Mesenchymal stem cell (in vitro differentiated cells and primary cell): ENCODE measurements at regions not wholly inside any gene's neighbourhood (a gene's known extent, or its start where the extent isn't known, plus 50 kb on each side); places are given as distances from the start of the nearest gene placed in this dataset.

Source experiments
- DNase-seq: peaks from one replicate; pipeline ENCODE4 v3.0.0-alpha.2; 2013
- H2AFZ ChIP-seq: one replicate; pipeline ENCODE4 v1.6.1; 2013; ENCODE audit warnings: low read depth, mild to moderate bottlenecking, control low read depth, inconsistent platforms, low read length, moderate library complexity
- H2AK5ac ChIP-seq: 2 replicates; pipeline ENCODE4 v1.6.1; 2013; ENCODE audit warnings: low read length, moderate library complexity, mild to moderate bottlenecking, inconsistent platforms; ENCODE audit not compliant: severe bottlenecking
- H2BK120ac ChIP-seq: one replicate; pipeline ENCODE4 v1.6.1; 2013; ENCODE audit warnings: low read depth, mild to moderate bottlenecking, inconsistent platforms, low read length, moderate library complexity
- H2BK12ac ChIP-seq, 2 experiments: one replicate each; pipeline ENCODE4 v1.6.1; 2013; ENCODE audit warnings: inconsistent platforms in 2 of 2, low read length in 2 of 2, mild to moderate bottlenecking in 2 of 2, moderate library complexity in 2 of 2, control low read depth in 1 of 2
- H2BK15ac ChIP-seq: one replicate; pipeline ENCODE4 v1.6.1; 2013; ENCODE audit warnings: mild to moderate bottlenecking, low read depth, inconsistent platforms; ENCODE audit not compliant: poor library complexity, severe bottlenecking
- H2BK5ac ChIP-seq: 2 replicates; pipeline ENCODE4 v1.6.1; 2013; ENCODE audit warnings: low read depth, mild to moderate bottlenecking, low read length, control low read depth, inconsistent platforms; ENCODE audit not compliant: poor library complexity, severe bottlenecking
- H3K14ac ChIP-seq, 2 experiments: one replicate each; pipeline ENCODE4 v1.6.1; 2013; ENCODE audit warnings: inconsistent platforms in 2 of 2, low read length in 2 of 2, control low read depth in 1 of 2, mild to moderate bottlenecking in 1 of 2, moderate library complexity in 1 of 2
- H3K18ac ChIP-seq, 2 experiments: one replicate each; pipeline ENCODE4 v1.6.1; 2013; ENCODE audit warnings: inconsistent platforms in 2 of 2, low read length in 2 of 2, control low read depth in 1 of 2, low read depth in 1 of 2, mild to moderate bottlenecking in 1 of 2
- H3K23ac ChIP-seq, 2 experiments: one replicate each; pipeline ENCODE4 v1.6.1; 2013; ENCODE audit warnings: inconsistent platforms in 2 of 2, low read length in 2 of 2, mild to moderate bottlenecking in 2 of 2, moderate library complexity in 2 of 2, control low read depth in 1 of 2
- H3K27ac ChIP-seq: 2 replicates; pipeline ENCODE4 v1.5.1; 2013; ENCODE audit warnings: mild to moderate bottlenecking, moderate library complexity, low read length, control low read depth, inconsistent platforms; ENCODE audit not compliant: poor library complexity, severe bottlenecking
- H3K27me3 ChIP-seq, 2 experiments: 2 replicates each; pipeline versions ENCODE4 v1.6.1 to v1.7.0; 2013; ENCODE audit warnings: low read length in 2 of 2, mild to moderate bottlenecking in 2 of 2, moderate library complexity in 2 of 2, control low read depth in 1 of 2, inconsistent platforms in 1 of 2; ENCODE audit not compliant: control insufficient read depth in 1 of 2, insufficient read depth in 1 of 2
- H3K36me3 ChIP-seq, 2 experiments: 2 replicates each; pipeline versions ENCODE4 v1.6.1 to v1.7.0; 2013; ENCODE audit warnings: low read length in 2 of 2, control low read depth in 1 of 2, inconsistent platforms in 1 of 2, low read depth in 1 of 2, mild to moderate bottlenecking in 1 of 2; ENCODE audit not compliant: insufficient read depth in 2 of 2, control insufficient read depth in 1 of 2
- H3K4ac ChIP-seq, 2 experiments: one replicate each; pipeline ENCODE4 v1.6.1; 2013; ENCODE audit warnings: inconsistent platforms in 2 of 2, low read length in 2 of 2, mild to moderate bottlenecking in 2 of 2, moderate library complexity in 2 of 2, control low read depth in 1 of 2, low read depth in 1 of 2
- H3K4me1 ChIP-seq: 2 replicates; pipeline ENCODE4 v1.6.1; 2013; ENCODE audit warnings: low read depth, low read length, control low read depth; ENCODE audit not compliant: control insufficient read depth, insufficient read depth
- H3K4me2 ChIP-seq: 2 replicates; pipeline ENCODE4 v1.6.1; 2013; ENCODE audit warnings: low read length, mild to moderate bottlenecking, inconsistent platforms; ENCODE audit not compliant: poor library complexity, severe bottlenecking
- H3K4me3 ChIP-seq, 2 experiments: 2 replicates each; pipeline versions ENCODE4 v1.5.1 to v1.7.0; 2013; ENCODE audit warnings: low read length in 2 of 2, mild to moderate bottlenecking in 2 of 2, control low read depth in 1 of 2, low read depth in 1 of 2; ENCODE audit not compliant: insufficient read depth in 1 of 2
- H3K79me1 ChIP-seq: replicated peaks from 2 replicates; pipeline ENCODE4 v1.6.1; 2013; ENCODE audit warnings: mild to moderate bottlenecking, control low read depth, low read length, inconsistent platforms; ENCODE audit not compliant: poor library complexity, severe bottlenecking
- H3K9ac ChIP-seq: 2 replicates; pipeline ENCODE4 v1.7.0; 2013; ENCODE audit warnings: mild to moderate bottlenecking, low read length, moderate library complexity
- H3K9me3 ChIP-seq: 2 replicates; pipeline ENCODE4 v1.7.0; 2013; ENCODE audit warnings: mild to moderate bottlenecking, low read length; ENCODE audit not compliant: control insufficient read depth
- H4K8ac ChIP-seq: one replicate; pipeline ENCODE4 v1.6.1; 2013; ENCODE audit warnings: inconsistent platforms, mild to moderate bottlenecking, low read length, moderate library complexity
- H4K91ac ChIP-seq: one replicate; pipeline ENCODE4 v1.6.1; 2013; ENCODE audit warnings: mild to moderate bottlenecking, low read length, inconsistent platforms
- WGBS: methylation state at CpG from one replicate; pipeline ENCODE4 v1.1.7; 2013; ENCODE audit warnings: mixed read lengths; 5-methylcytosine and 5-hydroxymethylcytosine counted together

DNA sequence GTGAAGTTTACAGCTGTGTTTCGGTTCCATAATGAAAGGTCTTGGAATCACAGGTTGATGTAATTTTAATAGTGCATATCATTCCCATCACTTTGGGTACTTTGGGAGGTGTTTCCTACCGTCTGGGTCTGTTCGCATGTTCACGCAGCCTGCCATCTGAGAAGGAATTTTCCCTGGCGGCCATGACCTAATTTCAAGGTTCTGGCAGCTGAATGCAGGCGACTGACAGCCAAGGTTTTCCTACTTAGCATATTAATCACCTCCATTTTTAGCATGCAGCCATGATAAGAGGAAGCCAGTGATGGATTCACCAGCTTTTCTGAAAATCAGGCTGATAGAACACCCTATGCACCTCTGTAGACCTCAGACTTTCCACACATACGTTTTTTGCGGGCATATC, 319.1 kb upstream of the TMEM229A start:
- Histone ChIP-seq H3K4me3 (no peak overlapping the region), H3K9ac (no peak overlapping the region)

GRCh38 chr7:124349443-124349842, 316.6 kb upstream of the TMEM229A start:
- Histone ChIP-seq H2BK15ac (no peak overlapping the region), H2AFZ (no peak overlapping the region), H3K14ac (no peak overlapping the region), H2BK5ac (no peak overlapping the region), H3K9me3 (peaks cover 17% of the 10 kb centered on the region), H3K36me3 (no peaks in the 10 kb centered on the region), H4K8ac (no peak overlapping the region), H2BK12ac (no peak overlapping the region), H2BK120ac (no peak overlapping the region), H3K23ac (no peak overlapping the region), H3K4me3 (no peak overlapping the region), H3K4ac (no peak overlapping the region), H3K4me2 (no peak overlapping the region), H3K4me1 (no peaks in the 10 kb centered on the region), H2AK5ac (no peak overlapping the region), H3K18ac (no peak overlapping the region), H3K79me1 (no peaks in the 10 kb centered on the region), H3K9ac (no peak overlapping the region), H3K27me3 (no peaks in the 10 kb centered on the region), H3K27ac (no peak overlapping the region), H4K91ac (peak overlapping the region; percentile 39)
- DNase-seq = no peak
- 76% methylated on average over 2 of the region's 2 CpGs for WGBS

More for the DNA sequence above, 319.1 kb upstream of the TMEM229A start:
- H3K27me3 ChIP-seq = no peaks in the 10 kb centered on the region
- no peak overlapping the region for H2BK120ac ChIP-seq
- H2AFZ ChIP-seq = no peak overlapping the region
- no peak overlapping the region for H3K23ac ChIP-seq
- no peak overlapping the region for H2BK15ac ChIP-seq
- no peak for DNase-seq
- no peak overlapping the region for H2BK12ac ChIP-seq
- H3K14ac ChIP-seq = no peak overlapping the region
- no peaks in the 10 kb centered on the region for H3K36me3 ChIP-seq
- no peak overlapping the region for H2BK5ac ChIP-seq
- H3K79me1 ChIP-seq = no peaks in the 10 kb centered on the region
- H3K27ac ChIP-seq = no peak overlapping the region
- WGBS = 75% methylated on average over 8 of the region's 8 CpGs
- no peak overlapping the region for H2AK5ac ChIP-seq
- peaks cover 11% of the 10 kb centered on the region for H3K9me3 ChIP-seq
- H4K91ac ChIP-seq = no peak overlapping the region
- no peak overlapping the region for H4K8ac ChIP-seq
- no peak overlapping the region for H3K4me2 ChIP-seq
- no peak overlapping the region for H3K18ac ChIP-seq
- H3K4me1 ChIP-seq = no peaks in the 10 kb centered on the region
- no peak overlapping the region for H3K4ac ChIP-seq

- Histone ChIP-seq H3K27ac (no peak overlapping the region), H3K9ac (no peak overlapping the region), H3K79me1 (no peaks in the 10 kb centered on the region), H2BK120ac (no peak overlapping the region), H3K27me3 (no peaks in the 10 kb centered on the region), H4K91ac (no peak overlapping the region), H3K4me3 (no peak overlapping the region), H3K4me2 (no peak overlapping the region), H2BK12ac (no peak overlapping the region), H3K36me3 (no peaks in the 10 kb centered on the region), H3K14ac (no peak overlapping the region), H3K4me1 (no peaks in the 10 kb centered on the region), H3K18ac (no peak overlapping the region), H3K9me3 (peaks cover 24% of the 10 kb centered on the region), H2AFZ (no peak overlapping the region), H2BK5ac (no peak overlapping the region), H4K8ac (no peak overlapping the region), H3K4ac (no peak overlapping the region), H3K23ac (no peak overlapping the region), H2AK5ac (no peak overlapping the region), H2BK15ac (no peak overlapping the region)
- no CpG with 5 or more reads among the region's 2 CpGs for WGBS
- no peak for DNase-seq
Observed at GRCh38 chr7:124338861-124339260, 306.0 kb upstream of the TMEM229A start.

DNA sequence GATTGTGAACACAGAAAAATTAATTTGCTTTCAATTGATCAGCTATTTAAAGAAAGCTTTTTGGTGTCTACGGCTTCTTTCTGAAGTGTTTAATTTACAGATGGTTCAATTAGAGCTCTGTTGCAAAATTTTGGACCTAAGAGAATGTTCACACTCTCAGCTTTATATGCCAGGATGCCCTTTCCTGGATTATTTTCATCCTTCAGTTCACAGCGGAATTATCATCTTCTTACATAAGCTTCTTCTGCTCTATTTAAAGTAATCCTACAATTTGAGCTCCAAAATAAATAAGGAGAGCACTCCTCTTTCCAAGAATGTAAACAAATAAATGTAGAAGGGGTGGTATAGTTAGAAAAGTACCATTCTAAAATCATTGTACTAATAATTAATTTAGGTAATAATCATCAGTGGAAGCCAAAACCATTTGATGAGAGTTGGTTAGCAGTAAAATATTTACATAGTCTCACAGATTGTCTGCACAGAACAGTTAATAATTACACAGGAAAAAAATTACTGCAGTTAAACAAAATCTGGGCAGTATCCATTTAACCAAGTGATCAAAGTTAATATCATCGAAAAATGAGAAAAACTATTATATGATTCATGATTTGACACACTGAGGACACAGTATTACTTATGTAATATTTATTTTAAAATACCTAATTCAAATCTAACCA, 298.0 kb upstream of the TMEM229A start:
- H3K23ac ChIP-seq = no peak overlapping the region

More for the DNA sequence above, 298.0 kb upstream of the TMEM229A start:
- H4K91ac ChIP-seq = no peak overlapping the region
- H2BK5ac ChIP-seq = no peak overlapping the region
- WGBS = 100% methylated on average over 2 of the region's 3 CpGs
- H3K9ac ChIP-seq = no peak overlapping the region
- DNase-seq = no peak
- no peak overlapping the region for H2BK120ac ChIP-seq
- H3K27me3 ChIP-seq = no peaks in the 10 kb centered on the region
- no peaks in the 10 kb centered on the region for H3K79me1 ChIP-seq
- H3K4me3 ChIP-seq = no peak overlapping the region
- H2BK12ac ChIP-seq = no peak overlapping the region
- H3K18ac ChIP-seq = no peak overlapping the region
- no peaks in the 10 kb centered on the region for H3K36me3 ChIP-seq
- no peak overlapping the region for H3K27ac ChIP-seq
- no peak overlapping the region for H2AFZ ChIP-seq
- H3K4me2 ChIP-seq = no peak overlapping the region
- no peak overlapping the region for H3K14ac ChIP-seq
- no peaks in the 10 kb centered on the region for H3K4me1 ChIP-seq
- no peak overlapping the region for H3K4ac ChIP-seq
- H2BK15ac ChIP-seq = no peak overlapping the region
- no peak overlapping the region for H4K8ac ChIP-seq
- H3K9me3 ChIP-seq = peaks cover 3% of the 10 kb centered on the region
- H2AK5ac ChIP-seq = no peak overlapping the region
